HG03354 (cell line): ENCODE measurements at regions not wholly inside any gene's neighbourhood (a gene's known extent, or its start where the extent isn't known, plus 50 kb on each side); places are given as distances from the start of the nearest gene placed in this dataset.

ENCODE experiments used
- ATAC-seq: cut with Tn5 transposase; IDR thresholded peaks from one replicate; pipeline ENCODE4 v1.9.1; 2021; ENCODE audit warnings: mild to moderate bottlenecking; ENCODE audit not compliant: unreplicated experiment, poor library complexity, severe bottlenecking

DNA sequence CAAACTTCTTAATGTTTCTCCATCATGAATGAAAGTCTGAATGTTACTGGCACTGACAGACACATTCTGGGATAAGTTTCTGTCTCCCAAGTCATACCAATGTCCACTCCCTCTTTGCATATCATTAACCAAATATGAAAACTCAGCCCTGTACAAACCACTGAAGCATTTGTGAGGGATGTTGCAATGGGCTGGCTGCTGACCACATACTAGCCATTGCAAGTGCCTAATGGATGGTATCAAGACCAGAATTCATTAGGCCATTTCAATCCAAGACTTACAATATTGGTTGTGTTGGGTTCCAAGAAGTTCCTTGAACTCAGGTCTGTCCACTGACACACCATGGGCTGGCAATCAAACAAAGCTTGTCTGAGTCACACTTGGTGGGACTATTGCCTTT is 73.8 kb downstream of the CBLN2 start:
- ATAC-seq = no peak

DNA sequence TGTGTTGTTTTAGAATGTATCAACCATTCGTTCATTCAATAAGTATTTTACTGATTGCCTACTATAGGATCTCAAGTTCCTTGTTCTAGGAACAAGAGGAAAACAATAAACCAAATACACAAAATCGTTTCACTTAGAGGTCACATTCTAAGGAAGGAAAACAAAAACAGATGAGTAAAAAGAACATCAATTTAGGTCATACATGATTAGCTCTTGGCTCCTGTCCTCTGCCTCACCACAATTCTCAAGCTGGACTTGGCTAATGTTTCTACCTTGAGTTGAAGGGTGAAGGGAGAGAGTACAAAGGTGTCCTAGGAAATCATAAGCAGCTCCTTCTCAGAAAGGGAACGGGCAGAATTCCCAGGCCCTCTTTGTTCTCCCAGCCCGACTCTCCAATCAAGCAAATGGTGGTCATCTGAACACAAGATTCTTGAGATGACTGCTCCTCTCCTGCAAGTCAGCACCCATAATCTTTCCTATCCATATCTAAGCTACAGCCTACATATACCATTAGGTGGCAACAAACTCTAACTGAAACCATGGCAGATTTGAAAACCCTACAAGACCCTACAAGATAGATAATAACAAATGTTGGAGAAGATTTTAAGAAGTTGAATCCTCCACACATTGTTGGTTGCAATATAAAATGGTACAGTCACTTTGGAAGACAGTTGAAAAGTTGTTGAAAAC is 76.0 kb downstream of the CBLN2 start:
- ATAC-seq = no peak

DNA sequence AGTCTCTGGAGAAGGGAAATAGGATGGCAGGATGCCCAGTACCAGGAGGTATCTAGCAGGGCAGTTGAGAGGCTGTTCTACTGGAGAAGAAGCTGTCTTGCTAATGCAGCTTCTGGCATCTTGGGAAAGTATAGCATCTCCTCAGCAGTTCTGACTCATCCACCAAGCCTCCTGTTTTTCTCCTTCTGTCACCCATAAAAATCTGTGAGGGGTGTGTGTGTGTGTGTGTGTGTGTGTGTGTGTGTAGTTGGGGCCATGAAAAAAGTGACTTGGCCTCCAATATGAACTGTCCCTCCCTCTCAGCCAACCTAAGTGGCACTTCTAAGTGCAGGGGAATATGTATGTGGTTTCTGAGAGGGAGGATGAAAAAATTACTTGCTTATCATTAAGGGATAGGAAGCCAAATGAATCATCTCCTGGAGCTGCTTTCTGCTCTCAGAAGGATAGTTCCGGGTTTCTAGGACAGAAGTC is 83.9 kb downstream of the CBLN2 start:
- ATAC-seq = no peak

DNA sequence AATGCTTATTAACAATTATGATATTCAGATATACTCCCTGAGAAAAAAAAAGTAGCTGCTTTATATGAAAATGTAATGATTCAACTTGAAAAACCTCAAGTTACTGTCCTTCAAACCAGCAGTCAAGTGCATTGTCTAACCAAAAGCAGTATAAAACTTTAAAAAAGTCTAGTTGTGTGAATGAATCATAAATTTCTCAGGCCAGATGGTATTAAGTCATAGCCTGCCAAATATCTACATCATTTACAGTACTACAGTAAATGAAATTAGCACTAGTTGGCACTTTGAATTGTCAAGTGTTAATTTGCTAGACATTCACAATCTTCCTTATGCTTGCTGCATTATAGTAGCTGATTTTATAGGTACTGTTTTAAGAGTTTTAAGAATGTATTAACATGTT is 85.9 kb downstream of the CBLN2 start:
- no peak for ATAC-seq

DNA sequence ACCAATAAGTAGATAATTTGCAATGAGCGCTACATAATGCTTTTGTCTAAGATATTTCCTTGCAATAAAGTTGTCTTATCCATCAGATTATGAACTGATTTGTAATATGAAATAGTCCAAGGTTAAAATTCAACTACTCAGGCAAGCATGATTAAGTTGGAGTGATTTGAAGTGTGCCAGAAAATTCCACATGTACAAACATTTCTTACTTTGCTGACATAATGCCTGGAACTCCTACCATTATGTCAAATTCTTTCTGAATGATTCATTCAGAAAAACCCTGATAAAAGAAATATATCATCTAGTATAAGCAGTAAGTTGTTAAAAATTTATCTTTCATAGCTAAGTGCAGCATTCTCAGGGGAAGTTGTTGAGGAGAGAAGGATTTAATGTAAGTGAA is 87.3 kb downstream of the CBLN2 start:
- no peak for ATAC-seq

DNA sequence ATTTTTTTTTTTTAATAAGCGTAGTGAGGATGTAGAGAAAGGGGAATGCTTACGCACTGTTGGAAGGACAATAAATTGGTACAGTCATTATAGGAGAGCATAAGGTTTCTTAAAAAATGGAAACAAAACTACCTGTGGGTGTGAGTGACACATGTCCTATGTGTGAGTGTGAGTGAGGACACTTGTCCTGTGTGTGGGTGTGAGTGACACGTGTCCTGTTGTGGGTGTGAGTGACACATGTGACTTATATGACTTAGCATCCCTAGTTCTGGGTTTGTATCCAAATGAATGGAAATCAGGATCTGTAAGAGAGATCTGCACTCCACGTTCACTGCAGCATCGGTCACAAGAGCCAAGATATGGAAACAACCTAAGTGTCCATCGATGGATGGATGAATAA is 91.8 kb downstream of the CBLN2 start:
- no peak for ATAC-seq

DNA sequence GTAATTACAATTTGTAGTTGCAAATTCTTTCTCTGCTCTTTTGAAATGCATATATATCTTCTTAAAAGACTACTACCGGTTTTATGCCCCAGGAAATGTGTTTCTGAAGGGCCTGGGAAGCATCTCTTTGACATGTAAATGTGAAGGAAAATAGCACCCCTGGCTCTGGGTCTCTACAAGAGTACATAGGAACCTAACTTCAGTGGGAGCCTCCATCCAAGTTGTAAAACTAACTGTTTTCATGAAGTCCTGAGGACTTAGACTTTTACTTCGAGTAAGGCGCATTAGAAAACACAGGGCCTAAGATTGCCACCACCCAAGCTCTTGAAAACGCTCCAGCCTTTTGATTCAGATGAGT is 99.4 kb downstream of the CBLN2 start:
- ATAC-seq = no peak

DNA sequence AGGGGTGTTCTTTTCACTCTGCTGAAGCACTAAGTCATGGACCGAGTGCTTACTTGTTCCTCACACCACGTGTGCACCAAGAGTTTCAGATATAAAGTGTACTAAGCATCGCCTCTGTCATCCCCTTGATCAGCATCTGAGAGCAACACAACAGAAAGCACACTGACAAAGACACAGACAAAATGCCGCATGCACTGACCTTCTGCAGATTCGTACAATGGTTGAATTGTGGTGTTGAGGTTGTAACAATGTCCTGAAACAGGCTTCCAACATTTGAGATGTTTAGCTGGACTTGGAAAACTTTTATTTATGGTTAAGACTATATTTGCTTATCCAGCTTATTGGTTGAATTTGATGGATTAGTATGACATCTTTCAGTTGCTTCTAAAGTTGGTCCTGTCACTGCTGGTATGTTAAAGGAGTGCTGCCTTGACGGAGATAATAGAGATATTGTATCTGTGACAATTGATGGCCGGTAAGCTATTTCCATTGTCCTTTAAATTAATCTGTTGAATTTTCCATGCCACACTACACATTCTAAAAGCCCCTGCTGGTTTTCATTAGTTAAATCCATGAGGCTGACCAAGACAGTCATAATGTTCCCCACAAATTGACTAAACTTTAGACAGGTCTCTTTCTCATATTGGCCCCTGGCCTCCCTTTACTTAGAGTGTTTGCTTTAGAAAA is 99.9 kb downstream of the CBLN2 start:
- no peak for ATAC-seq

DNA sequence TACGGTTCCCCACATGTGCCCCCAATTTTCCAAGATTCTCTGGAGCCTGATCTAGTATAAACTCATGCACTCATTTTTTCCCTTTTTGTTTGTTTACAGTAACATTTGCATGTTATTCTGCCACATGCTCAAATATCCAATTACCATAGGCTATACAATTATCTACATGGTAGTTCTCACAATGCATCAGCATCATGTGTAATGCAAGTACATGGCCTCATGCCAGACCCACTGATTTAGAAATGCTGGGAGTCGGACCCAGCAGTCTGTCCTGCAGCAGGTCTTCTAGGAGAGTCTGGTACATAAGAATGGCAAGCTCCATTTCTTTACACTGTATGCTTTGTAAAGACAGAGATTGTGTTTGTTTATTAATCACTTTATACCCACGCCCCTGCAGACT is 107.7 kb downstream of the CBLN2 start:
- no peak for ATAC-seq

DNA sequence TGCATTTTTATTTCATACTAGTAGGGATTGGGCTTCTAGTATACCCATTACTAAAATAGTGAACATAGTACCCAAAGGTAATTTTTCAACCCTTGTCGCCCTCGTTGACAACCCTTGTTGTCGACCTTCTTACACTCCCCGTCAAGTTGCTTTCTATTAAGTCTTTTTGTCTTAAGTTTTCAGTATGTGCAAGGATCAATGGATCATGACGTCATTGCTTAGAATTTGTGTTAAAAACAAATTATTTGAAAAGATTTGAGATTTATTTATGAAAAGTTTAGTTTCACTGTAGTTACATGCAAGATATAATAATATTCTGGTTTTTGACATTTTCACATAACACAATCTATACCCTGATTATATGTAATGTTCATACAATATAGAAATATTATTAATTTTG is 110.4 kb downstream of the CBLN2 start:
- ATAC-seq = no peak

DNA sequence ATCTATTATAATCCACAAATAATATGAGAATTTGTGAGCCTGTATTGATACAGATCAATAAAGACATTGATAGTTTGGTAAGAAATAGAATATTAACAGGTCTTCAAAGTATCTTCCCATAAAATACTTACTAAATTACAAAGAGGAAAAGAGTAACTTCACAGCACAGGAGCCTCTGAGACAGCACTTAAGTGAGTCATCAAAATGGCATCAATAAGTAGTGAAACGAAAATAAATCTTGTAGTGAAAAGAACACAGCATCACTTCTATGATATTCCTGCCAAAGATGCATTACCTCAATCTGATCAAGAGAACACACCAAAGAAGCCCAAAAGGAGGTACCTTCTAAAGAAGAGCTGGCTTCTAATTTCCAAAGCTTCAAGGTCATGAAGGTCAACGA is 116.4 kb downstream of the CBLN2 start:
- ATAC-seq = no peak

DNA sequence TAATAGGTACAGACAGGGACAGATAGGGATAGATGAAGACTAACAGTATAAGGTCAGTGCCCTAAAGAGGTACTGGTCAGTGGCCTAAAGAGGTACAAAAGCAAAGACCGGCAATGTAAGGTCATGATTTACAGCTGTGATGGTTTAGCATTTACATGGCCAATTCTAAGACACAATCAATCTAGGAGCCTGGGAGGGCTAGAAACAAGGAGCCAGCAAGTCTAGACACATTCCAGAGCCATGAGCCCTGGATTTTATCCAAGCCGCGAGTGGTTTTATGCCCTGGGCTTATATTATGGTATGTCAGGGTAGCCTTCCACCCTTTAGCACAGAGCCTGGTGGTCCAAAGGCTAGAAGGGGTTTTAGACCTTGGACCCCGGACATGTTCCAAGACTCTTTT is 124.2 kb downstream of the CBLN2 start:
- no peak for ATAC-seq

DNA sequence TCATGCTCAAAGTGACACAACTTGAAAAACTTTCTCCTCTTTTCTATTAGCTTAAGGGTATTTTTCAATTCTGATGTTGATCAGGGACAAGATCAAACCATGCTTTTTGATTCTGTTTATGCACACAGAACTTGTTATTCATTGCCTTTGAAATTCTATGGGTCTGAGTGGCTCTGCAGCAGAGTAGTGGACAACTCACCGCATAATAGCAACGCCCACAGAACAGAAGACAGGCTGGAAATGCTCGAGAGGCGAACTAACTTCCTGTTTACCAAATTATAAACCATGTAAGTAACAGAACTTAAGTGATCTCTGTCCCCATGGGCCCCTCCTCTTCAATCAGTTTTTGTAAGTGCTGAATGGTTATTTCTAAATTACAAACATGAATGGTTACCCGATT is 131.2 kb downstream of the CBLN2 start:
- ATAC-seq = no peak

DNA sequence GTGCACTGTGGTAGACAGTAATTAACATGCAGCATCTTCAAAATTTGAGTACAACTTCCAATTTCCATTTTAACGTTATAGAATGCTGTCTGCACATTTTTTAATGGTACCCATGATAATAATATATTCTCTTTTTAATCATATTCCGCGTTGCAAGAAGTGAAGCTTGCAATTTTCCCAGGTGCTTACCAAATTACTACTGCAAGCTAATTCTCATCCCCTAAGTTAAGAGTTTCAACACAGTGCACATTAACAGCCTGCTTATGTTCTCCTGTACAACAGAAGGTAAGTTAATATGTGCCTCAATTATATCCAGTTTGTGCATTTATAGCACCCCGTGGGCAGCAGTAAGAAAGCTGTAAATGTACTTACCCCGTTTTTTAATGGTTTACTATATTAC is 132.9 kb downstream of the CBLN2 start:
- ATAC-seq = no peak

DNA sequence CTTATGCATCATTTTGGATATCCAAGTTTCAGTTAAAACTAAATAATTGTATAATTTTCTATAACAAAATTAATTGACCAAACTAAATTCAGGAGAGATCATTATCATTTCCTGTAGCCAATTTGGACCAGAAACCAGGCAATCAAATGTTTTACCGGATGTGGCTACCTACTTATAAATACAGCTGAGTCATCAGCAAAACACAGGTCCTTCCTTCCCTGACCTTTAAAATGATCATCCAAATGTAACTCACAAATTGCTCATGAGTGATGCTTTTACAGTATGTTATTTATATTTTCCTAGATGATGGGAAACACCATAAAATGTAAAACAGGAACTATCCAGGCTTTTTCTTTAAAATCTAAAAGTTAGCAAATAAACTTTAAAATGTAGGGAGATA is 133.7 kb downstream of the CBLN2 start:
- no peak for ATAC-seq

DNA sequence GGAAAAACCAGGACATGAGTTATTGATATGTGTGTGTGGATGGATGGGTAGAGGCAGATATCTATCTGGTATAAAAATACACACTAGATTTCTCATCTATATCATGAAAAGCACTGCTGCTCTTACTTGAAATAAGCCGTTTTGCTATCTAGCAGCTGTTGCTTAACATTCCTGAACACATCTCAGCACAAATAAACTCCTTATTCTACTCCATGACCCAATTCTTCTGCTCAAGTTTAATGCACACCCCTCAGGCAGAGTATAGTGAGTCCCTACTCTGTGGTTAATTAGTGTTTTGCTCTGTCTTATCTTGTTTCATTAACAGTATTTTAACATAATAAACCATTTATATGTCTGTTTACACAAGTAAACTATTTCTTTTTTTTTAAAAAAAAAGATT is 134.2 kb downstream of the CBLN2 start:
- no peak for ATAC-seq

DNA sequence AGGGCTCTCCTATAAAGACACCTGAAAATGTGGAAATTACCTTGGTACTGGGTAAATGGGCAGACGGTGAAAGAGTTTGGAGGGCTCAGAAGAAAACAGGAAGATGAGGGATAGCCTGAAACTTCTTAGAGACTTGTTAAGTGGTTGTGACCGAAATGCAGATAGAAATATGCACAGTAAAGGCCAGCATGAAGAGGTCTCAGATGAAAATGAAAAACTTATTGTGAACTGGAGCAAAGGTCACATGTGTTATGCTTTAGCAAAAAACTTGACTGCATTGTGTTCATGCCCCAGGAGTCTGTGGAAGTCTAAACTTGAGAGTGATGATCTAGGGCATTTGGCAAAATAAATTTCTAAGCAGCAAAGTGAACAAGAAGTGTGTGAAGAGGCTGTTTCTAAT is 137.1 kb downstream of the CBLN2 start:
- no peak for ATAC-seq

DNA sequence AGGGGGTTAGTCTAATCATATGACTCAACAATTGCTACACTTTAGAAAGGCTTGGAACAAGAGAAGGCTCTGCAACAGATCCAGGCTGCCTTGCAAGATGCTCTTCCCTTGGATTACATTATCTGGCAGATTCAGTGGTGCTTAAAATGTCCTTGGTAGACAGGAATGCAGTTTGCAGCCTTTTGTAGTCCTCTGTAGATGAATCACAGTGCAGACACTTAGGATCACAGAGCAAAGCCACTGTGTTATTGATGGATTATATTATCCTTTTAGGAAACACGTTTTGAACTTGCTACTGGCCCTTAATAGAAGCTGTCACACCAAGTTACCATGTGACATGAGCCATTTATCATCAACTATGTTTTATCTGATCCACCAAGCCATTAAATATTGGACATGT is 152.2 kb downstream of the CBLN2 start:
- ATAC-seq = no peak

DNA sequence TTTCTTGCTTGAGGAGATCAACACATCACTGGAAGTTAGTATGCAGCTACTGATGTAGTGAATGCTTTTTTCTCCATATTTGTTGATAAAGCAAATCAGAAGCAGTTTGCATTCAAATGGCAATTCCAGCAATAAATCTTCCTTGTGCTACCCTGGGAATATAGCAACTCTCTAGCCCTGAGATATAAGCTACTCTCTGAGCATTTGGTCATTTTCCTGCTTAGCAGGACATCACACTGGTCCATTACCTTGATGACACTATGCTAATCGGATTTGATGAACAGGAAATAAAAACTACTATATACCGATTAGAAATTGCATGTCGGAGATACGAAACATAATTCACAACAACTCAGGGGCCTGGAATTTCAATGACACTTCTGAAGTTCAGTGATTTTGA is 152.7 kb downstream of the CBLN2 start:
- no peak for ATAC-seq

DNA sequence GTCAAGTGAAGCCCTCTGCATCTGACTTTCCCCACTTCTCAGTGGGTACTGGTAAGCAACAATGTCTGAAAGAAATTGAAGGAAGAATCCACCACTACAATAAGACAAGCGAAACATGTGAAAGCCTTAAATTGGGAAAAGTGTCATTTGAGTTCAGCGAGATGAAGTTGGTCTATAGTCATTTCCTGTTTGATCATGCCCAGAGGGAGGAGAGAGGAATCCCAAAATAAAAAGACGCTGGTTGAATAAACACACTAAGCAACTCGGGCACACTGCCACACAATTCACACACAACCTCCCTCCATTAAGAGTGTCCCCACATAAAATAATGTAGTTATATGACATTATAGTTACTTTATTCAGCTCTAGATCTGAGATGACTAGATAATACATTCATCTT is 166.1 kb downstream of the CBLN2 start:
- no peak for ATAC-seq

DNA sequence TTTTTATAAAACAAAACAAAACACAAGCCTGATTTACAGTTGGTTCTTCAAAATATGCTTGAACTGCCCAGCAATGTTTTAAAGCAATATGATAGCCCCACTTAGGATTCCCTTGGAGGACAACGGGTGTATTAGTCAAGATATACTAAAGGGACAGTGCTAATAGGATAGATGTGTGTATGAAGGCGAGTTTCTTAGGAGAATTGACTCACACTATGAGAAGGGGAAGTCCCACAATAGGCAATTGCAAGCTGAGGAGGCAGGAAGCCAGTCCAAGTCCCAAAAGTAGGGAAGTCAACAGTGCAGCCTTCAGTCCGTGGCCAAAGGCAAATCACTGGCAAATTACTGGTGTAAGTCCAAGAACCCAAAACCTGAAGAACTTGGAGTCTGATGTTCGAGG is 167.9 kb downstream of the CBLN2 start:
- ATAC-seq = no peak

DNA sequence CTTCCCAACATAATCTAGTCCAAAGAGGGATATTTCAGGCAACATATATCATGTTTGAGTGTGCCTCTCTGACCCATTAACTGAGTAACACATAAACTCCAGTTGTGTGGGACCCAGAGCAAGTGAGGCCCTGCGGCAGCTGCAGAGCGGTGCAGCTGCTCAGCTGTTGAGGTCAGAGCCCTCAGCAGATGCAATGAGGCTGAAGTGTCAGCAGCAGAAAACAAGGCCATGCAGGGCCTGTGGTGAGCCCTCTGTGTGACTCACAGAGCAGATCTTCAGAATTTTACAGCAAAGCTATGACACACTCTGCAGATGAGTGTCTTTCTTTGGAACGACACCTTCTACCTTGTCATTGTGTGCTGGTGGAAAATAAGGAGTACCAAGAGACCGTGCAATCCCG is 168.5 kb downstream of the CBLN2 start:
- ATAC-seq = no peak
